ENCODE measurements at regions not wholly inside any gene's neighbourhood (a gene's known extent, or its start where the extent isn't known, plus 50 kb on each side); places are given as distances from the start of the nearest gene placed in this dataset.

GRCh38 chr2:153169609-153170008 lies 309.0 kb downstream of the RPRM start:
- TF ChIP-seq CTCF (conservative IDR thresholded peaks at IDR 0.05) (no peak), ZFX (IDR thresholded peaks at IDR 0.05) (no peak)
